SW480 (cell line): ENCODE measurements at regions not wholly inside any gene's neighbourhood (a gene's known extent, or its start where the extent isn't known, plus 50 kb on each side); places are given as distances from the start of the nearest gene placed in this dataset.
"Not testable (repeated sequence)": the region's sequence is repeated elsewhere in the genome, so short reads cannot be mapped to it uniquely, and the experiment has no call there.

Experiments used
- DNase-seq: peaks from one replicate; pipeline ENCODE4 v3.0.0-alpha.2; 2016; ENCODE audit warnings: low spot score

DNA sequence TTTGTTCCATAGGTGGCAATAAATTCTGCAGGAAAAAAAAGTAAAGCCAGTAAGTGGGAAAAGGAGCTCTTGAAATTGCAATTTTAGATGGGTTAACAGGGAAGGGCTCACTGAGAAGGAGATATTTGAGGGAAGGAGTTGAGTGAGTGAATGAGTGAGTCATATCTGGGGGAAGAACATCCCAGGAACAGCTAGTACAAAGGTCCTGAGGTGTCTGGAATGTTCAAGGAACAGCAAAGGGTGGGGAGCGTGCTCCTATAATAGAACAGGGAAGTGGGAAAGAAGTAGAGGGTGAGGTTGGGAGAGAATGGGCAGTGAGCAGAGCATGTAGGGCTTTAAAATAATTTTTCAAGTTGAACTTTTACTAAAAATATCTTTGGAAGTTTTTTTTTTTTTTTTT, 68.0 kb upstream of the PSME4 start:
- DNase-seq: no peak

DNA sequence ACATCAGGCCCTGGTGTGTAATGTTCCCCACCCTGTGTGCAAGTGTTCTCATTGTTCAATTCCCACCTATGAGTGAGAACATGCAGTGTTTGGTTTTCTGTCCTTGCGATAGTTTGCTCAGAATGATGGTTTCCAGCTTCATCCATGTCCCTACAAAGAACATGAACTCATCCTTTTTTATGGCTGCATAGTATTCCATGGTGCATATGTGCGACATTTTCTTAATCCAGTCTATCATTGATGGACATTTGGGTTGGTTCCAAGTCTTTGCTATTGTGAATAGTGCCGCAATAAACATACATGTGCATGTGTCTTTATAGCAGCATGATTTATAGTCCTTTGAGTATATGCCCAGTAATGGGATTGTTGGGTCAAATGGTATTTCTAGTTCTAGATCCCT, 60.5 kb upstream of the PSME4 start:
- not testable (repeated sequence) for DNase-seq

DNA sequence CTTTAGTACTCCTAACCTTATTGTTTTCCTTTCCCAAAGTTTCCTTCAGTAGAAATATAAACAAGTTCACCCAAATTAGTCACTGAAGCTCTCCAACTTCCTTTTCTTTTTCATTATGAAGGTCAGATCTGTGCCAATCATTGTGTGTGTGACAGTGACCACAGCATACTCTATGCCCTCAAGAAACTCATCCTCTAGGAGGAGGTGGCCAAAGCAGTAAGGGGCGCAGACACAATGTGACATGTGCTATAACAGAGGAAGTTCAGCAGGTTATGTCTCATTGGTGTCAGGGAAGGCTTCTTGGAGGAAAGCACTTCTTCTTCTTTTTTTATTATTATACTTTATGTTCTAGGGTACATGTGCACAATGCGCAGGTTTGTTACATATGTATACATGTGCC, 60.0 kb upstream of the PSME4 start:
- DNase-seq: no peak

DNA sequence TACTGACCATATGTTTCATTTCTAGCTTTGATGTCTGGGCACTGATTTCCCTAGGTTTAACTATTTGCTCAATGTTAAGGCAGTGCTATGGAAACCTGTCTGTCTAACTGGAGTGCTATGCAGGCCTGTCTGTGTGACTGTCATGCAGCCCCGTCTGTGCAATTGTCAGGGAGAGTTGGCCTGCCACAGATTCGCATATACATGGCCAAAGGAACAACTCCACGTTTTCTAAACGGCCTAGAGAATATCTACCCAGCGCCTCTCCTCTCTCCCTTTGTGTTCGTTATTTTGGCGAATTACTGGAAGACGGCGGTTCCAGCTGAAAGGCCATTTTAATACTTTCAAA, 59.6 kb upstream of the PSME4 start:
- DNase-seq: no peak

DNA sequence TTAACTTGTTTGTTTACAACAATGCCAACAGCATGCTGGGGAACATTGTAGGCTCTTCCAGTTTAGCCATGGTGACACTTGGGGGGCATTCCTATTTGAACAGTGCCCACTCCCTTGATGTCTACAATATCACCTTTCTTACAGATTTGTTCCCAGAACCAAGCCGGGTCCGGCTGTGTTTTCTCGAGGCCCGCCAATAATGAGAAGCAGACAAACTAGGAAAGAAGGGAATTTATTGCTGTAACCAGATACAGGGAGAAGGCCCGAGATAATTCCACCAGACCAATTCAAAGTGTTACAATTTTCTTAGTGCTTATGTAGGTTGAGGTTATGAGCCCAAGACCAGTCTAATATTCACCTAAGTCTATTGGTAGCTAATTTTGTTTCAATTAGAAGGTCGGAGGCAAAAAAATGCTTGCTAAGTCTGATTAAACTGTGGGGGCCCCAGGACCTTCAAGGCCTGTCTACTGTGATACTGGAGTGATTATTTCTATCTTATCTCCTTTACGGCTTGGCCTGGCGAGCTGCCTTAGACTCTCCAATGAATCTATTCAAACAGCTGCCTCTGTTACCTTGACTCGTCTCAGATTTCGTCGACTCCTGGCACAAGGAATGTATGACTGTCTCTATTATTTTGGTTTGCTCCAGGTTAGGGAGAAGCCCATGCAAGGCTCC, 59.1 kb upstream of the PSME4 start:
- no peak for DNase-seq

DNA sequence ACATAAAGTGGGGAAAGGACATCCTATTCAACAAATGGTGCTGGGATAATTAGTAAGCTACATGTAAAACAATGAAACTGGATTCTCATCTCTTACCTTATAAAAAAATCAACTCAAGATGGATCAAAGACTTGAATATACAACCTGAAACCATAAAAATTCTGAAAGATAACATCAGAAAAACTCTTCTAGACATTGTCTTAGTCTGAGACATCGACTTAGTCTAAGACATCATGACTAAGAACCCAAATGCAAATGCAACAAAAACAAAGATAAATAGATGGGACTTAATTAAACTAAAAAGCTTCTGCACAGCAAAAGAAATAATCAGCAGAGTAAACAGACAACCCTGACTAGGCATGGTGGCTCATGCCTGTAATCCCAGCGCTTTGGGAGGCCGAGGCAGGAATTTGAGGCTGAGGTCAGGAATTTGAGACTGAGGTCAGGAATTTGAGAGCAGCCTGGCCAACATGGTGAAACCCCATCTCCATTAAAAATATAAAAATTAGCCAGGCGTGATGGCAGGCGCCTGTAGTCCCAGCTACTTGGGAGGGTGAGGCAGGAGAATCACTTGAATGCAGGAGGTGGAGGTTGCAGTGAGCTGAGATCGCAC, 54.8 kb upstream of the PSME4 start:
- DNase-seq: not testable (repeated sequence)

DNA sequence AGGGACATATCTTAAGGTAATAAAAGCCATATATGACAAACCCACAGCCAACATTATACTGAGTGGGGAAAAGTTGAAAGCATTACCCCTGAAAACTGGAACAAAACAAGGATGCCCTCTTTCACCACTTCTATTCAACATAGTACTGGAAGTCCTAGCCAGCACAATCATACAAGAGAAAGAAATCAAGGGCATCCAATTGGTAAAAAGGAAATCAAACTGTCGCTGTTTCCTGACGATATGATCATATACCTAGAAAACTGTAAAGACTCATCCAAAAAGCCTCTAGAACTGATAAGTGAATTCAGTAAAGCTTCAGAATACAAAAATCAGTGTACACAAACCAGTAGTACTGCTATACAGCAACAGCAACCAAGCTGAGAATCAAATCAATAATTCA, 53.8 kb upstream of the PSME4 start:
- no peak for DNase-seq

DNA sequence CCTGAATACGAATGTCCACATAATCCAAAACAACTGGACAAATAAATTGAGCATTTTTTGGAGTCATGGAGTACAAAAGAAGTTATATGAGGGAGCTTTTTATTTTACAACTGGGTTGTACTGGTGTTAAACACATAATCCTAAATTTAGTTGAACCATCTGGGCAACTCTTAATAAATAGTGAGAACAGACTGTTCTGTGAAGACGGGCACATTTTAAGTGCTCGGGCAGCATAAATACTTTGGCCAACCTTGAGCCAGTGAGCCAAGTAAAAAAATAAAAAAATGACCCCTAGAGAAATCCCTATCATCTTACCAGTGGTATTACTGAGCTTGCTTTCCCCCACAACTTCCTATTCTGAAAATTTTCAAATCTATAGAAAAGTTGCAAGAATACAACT, 50.9 kb upstream of the PSME4 start:
- DNase-seq: no peak

DNA sequence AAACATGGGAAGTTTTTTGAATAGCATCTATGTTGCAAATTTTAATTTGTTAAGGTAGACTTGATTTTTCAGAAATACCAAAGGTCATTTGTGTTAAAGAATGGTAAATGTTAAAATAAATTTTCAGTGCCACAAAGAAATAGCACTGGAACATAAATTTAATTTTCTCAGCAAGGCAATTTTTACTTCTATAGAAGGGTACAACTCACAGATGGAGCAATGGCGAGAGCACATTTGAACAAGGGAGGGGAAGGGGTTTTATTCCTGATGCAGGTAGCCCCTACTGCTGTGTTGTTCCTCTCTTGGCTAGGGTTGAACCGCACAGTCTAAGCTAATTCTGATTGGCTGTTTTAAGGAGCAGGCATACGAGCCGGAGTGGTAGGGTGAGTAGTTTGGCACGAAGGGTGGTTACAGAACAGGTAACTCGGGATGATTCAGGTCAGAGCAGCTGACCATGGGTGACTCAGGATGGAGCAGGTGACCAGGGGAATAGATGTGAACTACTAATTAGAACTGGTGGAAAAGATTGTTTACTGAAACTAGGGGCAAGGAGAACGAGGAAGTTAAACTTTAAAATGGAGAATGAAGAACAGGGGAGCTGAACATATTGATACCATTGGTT, 50.1 kb upstream of the PSME4 start:
- DNase-seq: no peak
